ENCODE measurements at regions not wholly inside any gene's neighbourhood (a gene's known extent, or its start where the extent isn't known, plus 50 kb on each side); places are given as distances from the start of the nearest gene placed in this dataset.

DNA sequence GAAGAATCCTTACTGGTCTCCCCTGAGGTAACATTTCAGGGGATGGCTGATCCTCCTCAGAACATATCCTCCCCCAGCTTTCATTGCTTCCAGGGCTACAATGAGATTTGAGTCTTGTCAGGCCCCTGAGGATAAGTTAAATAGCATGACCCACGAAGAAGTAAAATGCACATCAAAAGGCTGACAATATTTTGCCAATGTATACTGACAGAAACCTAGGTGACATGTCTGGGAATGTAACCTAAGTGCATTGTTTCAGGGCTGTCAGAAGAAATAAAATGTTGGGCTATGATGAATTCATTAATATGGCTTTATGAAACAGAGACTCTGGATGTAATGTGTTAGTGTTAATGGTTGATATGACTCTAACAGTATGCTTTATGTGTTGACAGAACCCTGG lies 471.5 kb downstream of the HDGFL1 start:
- no peaks in the 10 kb centered on the region for H3K4me1 ChIP-seq (ENCODE audit: control insufficient read depth, insufficient read depth, low read length)
- H3K36me3 ChIP-seq (ENCODE audit: control insufficient read depth in 2 of 2, insufficient read depth in 1 of 2, low read length in 2 of 2) = no peaks in the 10 kb centered on the region
- TF ChIP-seq ZBTB21 (tag by site-specific recombination; IDR thresholded peaks at IDR 0.05) (no peak), ZFP3 (tag by site-specific recombination; IDR thresholded peaks at IDR 0.05; ENCODE audit: low read depth) (no peak), ZNF140 (tag by site-specific recombination; IDR thresholded peaks at IDR 0.05) (no peak), ZNF521 (tag by site-specific recombination; IDR thresholded peaks at IDR 0.05) (no peak), MZF1 (tag by site-specific recombination; IDR thresholded peaks at IDR 0.05; ENCODE audit: borderline replicate concordance) (no peak), ZNF202 (tag by site-specific recombination; IDR thresholded peaks at IDR 0.05; ENCODE audit: borderline replicate concordance) (no peak), ZNF311 (tag by site-specific recombination; IDR thresholded peaks at IDR 0.05; ENCODE audit: borderline replicate concordance) (no peak), ZNF670 (tag by site-specific recombination; IDR thresholded peaks at IDR 0.05; ENCODE audit: low read depth) (no peak), ZNF174 (tag by site-specific recombination; IDR thresholded peaks at IDR 0.05) (no peak)
- TF ChIP-seq, protein P1, sequence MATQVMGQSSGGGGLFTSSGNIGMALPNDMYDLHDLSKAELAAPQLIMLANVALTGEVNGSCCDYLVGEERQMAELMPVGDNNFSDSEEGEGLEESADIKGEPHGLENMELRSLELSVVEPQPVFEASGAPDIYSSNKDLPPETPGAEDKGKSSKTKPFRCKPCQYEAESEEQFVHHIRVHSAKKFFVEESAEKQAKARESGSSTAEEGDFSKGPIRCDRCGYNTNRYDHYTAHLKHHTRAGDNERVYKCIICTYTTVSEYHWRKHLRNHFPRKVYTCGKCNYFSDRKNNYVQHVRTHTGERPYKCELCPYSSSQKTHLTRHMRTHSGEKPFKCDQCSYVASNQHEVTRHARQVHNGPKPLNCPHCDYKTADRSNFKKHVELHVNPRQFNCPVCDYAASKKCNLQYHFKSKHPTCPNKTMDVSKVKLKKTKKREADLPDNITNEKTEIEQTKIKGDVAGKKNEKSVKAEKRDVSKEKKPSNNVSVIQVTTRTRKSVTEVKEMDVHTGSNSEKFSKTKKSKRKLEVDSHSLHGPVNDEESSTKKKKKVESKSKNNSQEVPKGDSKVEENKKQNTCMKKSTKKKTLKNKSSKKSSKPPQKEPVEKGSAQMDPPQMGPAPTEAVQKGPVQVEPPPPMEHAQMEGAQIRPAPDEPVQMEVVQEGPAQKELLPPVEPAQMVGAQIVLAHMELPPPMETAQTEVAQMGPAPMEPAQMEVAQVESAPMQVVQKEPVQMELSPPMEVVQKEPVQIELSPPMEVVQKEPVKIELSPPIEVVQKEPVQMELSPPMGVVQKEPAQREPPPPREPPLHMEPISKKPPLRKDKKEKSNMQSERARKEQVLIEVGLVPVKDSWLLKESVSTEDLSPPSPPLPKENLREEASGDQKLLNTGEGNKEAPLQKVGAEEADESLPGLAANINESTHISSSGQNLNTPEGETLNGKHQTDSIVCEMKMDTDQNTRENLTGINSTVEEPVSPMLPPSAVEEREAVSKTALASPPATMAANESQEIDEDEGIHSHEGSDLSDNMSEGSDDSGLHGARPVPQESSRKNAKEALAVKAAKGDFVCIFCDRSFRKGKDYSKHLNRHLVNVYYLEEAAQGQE (tag by site-specific recombination; IDR thresholded peaks at IDR 0.05) = no peak
- TF ChIP-seq, protein P2, sequence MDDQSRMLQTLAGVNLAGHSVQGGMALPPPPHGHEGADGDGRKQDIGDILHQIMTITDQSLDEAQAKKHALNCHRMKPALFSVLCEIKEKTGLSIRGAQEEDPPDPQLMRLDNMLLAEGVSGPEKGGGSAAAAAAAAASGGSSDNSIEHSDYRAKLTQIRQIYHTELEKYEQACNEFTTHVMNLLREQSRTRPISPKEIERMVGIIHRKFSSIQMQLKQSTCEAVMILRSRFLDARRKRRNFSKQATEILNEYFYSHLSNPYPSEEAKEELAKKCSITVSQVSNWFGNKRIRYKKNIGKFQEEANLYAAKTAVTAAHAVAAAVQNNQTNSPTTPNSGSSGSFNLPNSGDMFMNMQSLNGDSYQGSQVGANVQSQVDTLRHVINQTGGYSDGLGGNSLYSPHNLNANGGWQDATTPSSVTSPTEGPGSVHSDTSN (CRISPR knock-in tag; IDR thresholded peaks at IDR 0.05) = no peak
- TF ChIP-seq, protein P3, sequence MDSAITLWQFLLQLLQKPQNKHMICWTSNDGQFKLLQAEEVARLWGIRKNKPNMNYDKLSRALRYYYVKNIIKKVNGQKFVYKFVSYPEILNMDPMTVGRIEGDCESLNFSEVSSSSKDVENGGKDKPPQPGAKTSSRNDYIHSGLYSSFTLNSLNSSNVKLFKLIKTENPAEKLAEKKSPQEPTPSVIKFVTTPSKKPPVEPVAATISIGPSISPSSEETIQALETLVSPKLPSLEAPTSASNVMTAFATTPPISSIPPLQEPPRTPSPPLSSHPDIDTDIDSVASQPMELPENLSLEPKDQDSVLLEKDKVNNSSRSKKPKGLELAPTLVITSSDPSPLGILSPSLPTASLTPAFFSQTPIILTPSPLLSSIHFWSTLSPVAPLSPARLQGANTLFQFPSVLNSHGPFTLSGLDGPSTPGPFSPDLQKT (IDR thresholded peaks at IDR 0.05; ENCODE audit: borderline replicate concordance, low read depth, low read length) = no peak
- H3K4me3 ChIP-seq (ENCODE audit: low read depth, low read length) = no peak overlapping the region
- no peaks in the 10 kb centered on the region for H3K9me3 ChIP-seq (ENCODE audit: control insufficient read depth, insufficient read depth, low read depth, low read length)
- POLR2A ChIA-PET = no interaction called here
- CTCF ChIA-PET = no interaction called here
- H3K27ac ChIP-seq (ENCODE audit: extremely low read depth, low read depth, low read length) = no peak overlapping the region

DNA sequence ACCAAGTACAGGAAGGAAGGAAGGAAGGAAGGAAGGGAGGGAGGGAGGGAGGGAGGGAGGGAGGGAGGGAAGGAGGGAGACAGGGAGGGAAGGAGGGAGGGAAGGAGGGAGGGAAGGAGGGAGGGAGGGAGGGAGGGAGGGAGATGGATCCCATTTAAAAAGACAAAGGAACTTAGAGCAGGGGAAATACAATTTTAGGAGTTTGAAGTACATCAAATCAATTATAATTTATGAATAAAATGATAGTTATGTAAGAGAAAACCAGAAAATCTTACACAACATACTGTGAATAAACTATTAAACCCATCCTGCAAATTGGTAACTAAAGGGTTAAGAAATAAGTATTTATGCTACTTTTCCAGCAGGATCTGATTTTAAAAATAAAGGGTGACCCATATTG lies 475.9 kb downstream of the HDGFL1 start:
- Histone ChIP-seq H3K36me3 (ENCODE audit: control insufficient read depth in 2 of 2, insufficient read depth in 1 of 2, low read length in 2 of 2) (no peaks in the 10 kb centered on the region), H3K9me3 (ENCODE audit: control insufficient read depth, insufficient read depth, low read depth, low read length) (no peaks in the 10 kb centered on the region), H3K4me3 (ENCODE audit: low read depth, low read length) (no peak overlapping the region), H3K27ac (ENCODE audit: extremely low read depth, low read depth, low read length) (no peak overlapping the region), H3K4me1 (ENCODE audit: control insufficient read depth, insufficient read depth, low read length) (no peaks in the 10 kb centered on the region)
- ChIA-PET POLR2A (no interaction called here), CTCF (interaction anchor here (0.7 kb wide), 1 partner anchor 94 kb away, joined by 3 read pairs; no protein-coding TSS in a partner anchor)
- TF ChIP-seq, protein P2 (CRISPR knock-in tag; IDR thresholded peaks at IDR 0.05) = no peak
- TF ChIP-seq ZNF624 (tag by site-specific recombination; IDR thresholded peaks at IDR 0.05) (no peak), ZSCAN16 (tag by site-specific recombination; IDR thresholded peaks at IDR 0.05) (no peak), ZNF548 (tag by site-specific recombination; IDR thresholded peaks at IDR 0.05) (no peak), ZNF521 (tag by site-specific recombination; IDR thresholded peaks at IDR 0.05) (no peak), GFI1B (tag by site-specific recombination; IDR thresholded peaks at IDR 0.05) (no peak), ZNF335 (tag by site-specific recombination; conservative IDR thresholded peaks at IDR 0.05) (no peak), ZNF549 (tag by site-specific recombination; IDR thresholded peaks at IDR 0.05) (no peak), ZBTB48 (tag by site-specific recombination; IDR thresholded peaks at IDR 0.05) (no peak), SETDB1 (IDR thresholded peaks at IDR 0.05; ENCODE audit: insufficient read length, low read length) (no peak), ZNF24 (tag by site-specific recombination; IDR thresholded peaks at IDR 0.05) (no peak), ZNF423 (tag by site-specific recombination; IDR thresholded peaks at IDR 0.05) (no peak)
- TF ChIP-seq, protein P4, sequence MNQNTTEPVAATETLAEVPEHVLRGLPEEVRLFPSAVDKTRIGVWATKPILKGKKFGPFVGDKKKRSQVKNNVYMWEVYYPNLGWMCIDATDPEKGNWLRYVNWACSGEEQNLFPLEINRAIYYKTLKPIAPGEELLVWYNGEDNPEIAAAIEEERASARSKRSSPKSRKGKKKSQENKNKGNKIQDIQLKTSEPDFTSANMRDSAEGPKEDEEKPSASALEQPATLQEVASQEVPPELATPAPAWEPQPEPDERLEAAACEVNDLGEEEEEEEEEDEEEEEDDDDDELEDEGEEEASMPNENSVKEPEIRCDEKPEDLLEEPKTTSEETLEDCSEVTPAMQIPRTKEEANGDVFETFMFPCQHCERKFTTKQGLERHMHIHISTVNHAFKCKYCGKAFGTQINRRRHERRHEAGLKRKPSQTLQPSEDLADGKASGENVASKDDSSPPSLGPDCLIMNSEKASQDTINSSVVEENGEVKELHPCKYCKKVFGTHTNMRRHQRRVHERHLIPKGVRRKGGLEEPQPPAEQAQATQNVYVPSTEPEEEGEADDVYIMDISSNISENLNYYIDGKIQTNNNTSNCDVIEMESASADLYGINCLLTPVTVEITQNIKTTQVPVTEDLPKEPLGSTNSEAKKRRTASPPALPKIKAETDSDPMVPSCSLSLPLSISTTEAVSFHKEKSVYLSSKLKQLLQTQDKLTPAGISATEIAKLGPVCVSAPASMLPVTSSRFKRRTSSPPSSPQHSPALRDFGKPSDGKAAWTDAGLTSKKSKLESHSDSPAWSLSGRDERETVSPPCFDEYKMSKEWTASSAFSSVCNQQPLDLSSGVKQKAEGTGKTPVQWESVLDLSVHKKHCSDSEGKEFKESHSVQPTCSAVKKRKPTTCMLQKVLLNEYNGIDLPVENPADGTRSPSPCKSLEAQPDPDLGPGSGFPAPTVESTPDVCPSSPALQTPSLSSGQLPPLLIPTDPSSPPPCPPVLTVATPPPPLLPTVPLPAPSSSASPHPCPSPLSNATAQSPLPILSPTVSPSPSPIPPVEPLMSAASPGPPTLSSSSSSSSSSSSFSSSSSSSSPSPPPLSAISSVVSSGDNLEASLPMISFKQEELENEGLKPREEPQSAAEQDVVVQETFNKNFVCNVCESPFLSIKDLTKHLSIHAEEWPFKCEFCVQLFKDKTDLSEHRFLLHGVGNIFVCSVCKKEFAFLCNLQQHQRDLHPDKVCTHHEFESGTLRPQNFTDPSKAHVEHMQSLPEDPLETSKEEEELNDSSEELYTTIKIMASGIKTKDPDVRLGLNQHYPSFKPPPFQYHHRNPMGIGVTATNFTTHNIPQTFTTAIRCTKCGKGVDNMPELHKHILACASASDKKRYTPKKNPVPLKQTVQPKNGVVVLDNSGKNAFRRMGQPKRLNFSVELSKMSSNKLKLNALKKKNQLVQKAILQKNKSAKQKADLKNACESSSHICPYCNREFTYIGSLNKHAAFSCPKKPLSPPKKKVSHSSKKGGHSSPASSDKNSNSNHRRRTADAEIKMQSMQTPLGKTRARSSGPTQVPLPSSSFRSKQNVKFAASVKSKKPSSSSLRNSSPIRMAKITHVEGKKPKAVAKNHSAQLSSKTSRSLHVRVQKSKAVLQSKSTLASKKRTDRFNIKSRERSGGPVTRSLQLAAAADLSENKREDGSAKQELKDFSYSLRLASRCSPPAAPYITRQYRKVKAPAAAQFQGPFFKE (tag by site-specific recombination; IDR thresholded peaks at IDR 0.05; ENCODE audit: borderline replicate concordance) = no peak
